ENCODE measurements at regions not wholly inside any gene's neighbourhood (a gene's known extent, or its start where the extent isn't known, plus 50 kb on each side); places are given as distances from the start of the nearest gene placed in this dataset.

GRCh38 chr10:129413024-129413423 is 54.0 kb upstream of the MGMT start:
- TF ChIP-seq, protein P1, sequence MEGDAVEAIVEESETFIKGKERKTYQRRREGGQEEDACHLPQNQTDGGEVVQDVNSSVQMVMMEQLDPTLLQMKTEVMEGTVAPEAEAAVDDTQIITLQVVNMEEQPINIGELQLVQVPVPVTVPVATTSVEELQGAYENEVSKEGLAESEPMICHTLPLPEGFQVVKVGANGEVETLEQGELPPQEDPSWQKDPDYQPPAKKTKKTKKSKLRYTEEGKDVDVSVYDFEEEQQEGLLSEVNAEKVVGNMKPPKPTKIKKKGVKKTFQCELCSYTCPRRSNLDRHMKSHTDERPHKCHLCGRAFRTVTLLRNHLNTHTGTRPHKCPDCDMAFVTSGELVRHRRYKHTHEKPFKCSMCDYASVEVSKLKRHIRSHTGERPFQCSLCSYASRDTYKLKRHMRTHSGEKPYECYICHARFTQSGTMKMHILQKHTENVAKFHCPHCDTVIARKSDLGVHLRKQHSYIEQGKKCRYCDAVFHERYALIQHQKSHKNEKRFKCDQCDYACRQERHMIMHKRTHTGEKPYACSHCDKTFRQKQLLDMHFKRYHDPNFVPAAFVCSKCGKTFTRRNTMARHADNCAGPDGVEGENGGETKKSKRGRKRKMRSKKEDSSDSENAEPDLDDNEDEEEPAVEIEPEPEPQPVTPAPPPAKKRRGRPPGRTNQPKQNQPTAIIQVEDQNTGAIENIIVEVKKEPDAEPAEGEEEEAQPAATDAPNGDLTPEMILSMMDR (IDR thresholded peaks at IDR 0.05; ENCODE audit: poor library complexity), result no peak
- TF ChIP-seq EZH2 (IDR thresholded peaks at IDR 0.05; ENCODE audit: borderline replicate concordance), result no peak
